Endothelial cell of umbilical vein (primary cell): ENCODE measurements at regions not wholly inside any gene's neighbourhood (a gene's known extent, or its start where the extent isn't known, plus 50 kb on each side); places are given as distances from the start of the nearest gene placed in this dataset.

ENCODE experiments used
- BruUV-seq: library from RNA; stranded (reverse); fragments of 400-500 nt; replicated peaks from 2 replicates; lab custom pipeline; 2021; lab: Mats Ljungman, UMichigan
- CTCF ChIA-PET: fragments of 300-600, 350-600 bp; sonication (Branson Sonifier 250); formaldehyde crosslinking; loops from one replicate; lab custom pipeline; 2021; ENCODE audit warnings: antibody characterized with exemption, inconsistent platforms; lab: Charles Lee
- POLR2A ChIA-PET: fragments of 300-600, 350-600 bp; sonication (Branson Sonifier 250); formaldehyde crosslinking; loops from one replicate; lab custom pipeline; 2021; ENCODE audit warnings: antibody characterized with exemption, inconsistent platforms; lab: Charles Lee
- DNase-seq: peaks from one replicate; pipeline ENCODE4 v3.0.0-alpha.2; 2011; ENCODE audit warnings: low read depth, low spot score
- FAIRE-seq: peaks from 2 replicates; lab custom pipeline; 2011; peaks lifted over from hg19 to GRCh38; lab: Jason Lieb, UNC
- H2AFZ ChIP-seq: 2 replicates; pipeline ENCODE4 v1.6.0; 2012; ENCODE audit warnings: low read depth, low read length, control low read depth, inconsistent platforms
- H3K27ac ChIP-seq: 2 replicates; pipeline ENCODE4 v1.5.1; 2011; ENCODE audit warnings: low read depth, mild to moderate bottlenecking, control low read depth, low read length, moderate library complexity; ENCODE audit not compliant: insufficient read depth
- H3K27me3 ChIP-seq, 2 experiments: 2 replicates each; pipeline versions ENCODE4 v1.6.0 to v1.6.1; 2011; ENCODE audit warnings: low read length in 2 of 2, mixed read lengths in 1 of 2; ENCODE audit not compliant: control insufficient read depth in 2 of 2, insufficient read depth in 2 of 2
- H3K36me3 ChIP-seq, 2 experiments: 2 replicates in 1 of 2; 3 replicates in 1 of 2; pipeline ENCODE4 v1.5.1; 2011; ENCODE audit warnings: low read length in 2 of 2, mild to moderate bottlenecking in 1 of 2, moderate library complexity in 1 of 2; ENCODE audit not compliant: control insufficient read depth in 2 of 2, insufficient read depth in 2 of 2; ENCODE audit errors: extremely low read depth in 1 of 2
- H3K4me1 ChIP-seq: 3 replicates; pipeline ENCODE4 v1.5.1; 2011; ENCODE audit warnings: mild to moderate bottlenecking, low read length; ENCODE audit not compliant: control insufficient read depth, insufficient read depth; ENCODE audit errors: extremely low read depth
- H3K4me2 ChIP-seq: 2 replicates; pipeline ENCODE4 v1.6.1; 2011; ENCODE audit warnings: low read length, control low read depth, mixed read lengths; ENCODE audit not compliant: insufficient read depth
- H3K4me3 ChIP-seq, 3 experiments: fragments of 200-600 bp in 1 of 3; sonication (generic), shearing (Covaris generic) in 1 of 3; replicated peaks in 1 of 3; 2 replicates each; pipeline ENCODE4 v1.5.1; 2011 to 2016; ENCODE audit warnings: control low read depth in 3 of 3, low read length in 3 of 3, mild to moderate bottlenecking in 2 of 3, inconsistent platforms in 1 of 3, low read depth in 1 of 3, moderate library complexity in 1 of 3; ENCODE audit not compliant: insufficient read depth in 1 of 3
- H3K79me2 ChIP-seq: 2 replicates; pipeline ENCODE4 v1.6.0; 2012; ENCODE audit warnings: low read length, inconsistent platforms; ENCODE audit not compliant: control insufficient read depth, insufficient read depth
- H3K9ac ChIP-seq: replicated peaks from 2 replicates; pipeline ENCODE3; 2011; ENCODE audit warnings: low read length, control low read depth; ENCODE audit not compliant: insufficient read depth; ENCODE audit errors: extremely low read depth
- H3K9me1 ChIP-seq: replicated peaks from 3 replicates; pipeline ENCODE4 v1.6.0; 2011; ENCODE audit warnings: mild to moderate bottlenecking, low read length; ENCODE audit not compliant: control insufficient read depth, insufficient read depth; ENCODE audit errors: extremely low read depth
- H3K9me3 ChIP-seq: replicated peaks from 2 replicates; pipeline ENCODE4 v1.5.1; 2012; ENCODE audit warnings: low read length, inconsistent platforms; ENCODE audit not compliant: control insufficient read depth, insufficient read depth
- H4K20me1 ChIP-seq: replicated peaks from 2 replicates; pipeline ENCODE3; 2011; ENCODE audit warnings: mild to moderate bottlenecking, low read length; ENCODE audit not compliant: control insufficient read depth, insufficient read depth; ENCODE audit errors: extremely low read depth
- CTCF ChIP-seq, 2 donors: IDR thresholded peaks; 1 replicate in 1 of 2; 2 replicates in 1 of 2; pipeline ENCODE4 v1.5.1; 2011; ENCODE audit warnings: low read length in 2 of 2, mild to moderate bottlenecking in 2 of 2, moderate library complexity in 2 of 2, control low read depth in 1 of 2, inconsistent platforms in 1 of 2, low read depth in 1 of 2; ENCODE audit not compliant: insufficient read depth in 1 of 2; ENCODE audit errors: extremely low read depth in 1 of 2
- FOS ChIP-seq: IDR thresholded peaks from 2 replicates; pipeline ENCODE4 v1.6.1; 2011; ENCODE audit warnings: mild to moderate bottlenecking, low read length, moderate library complexity, borderline replicate concordance; ENCODE audit not compliant: insufficient read depth
- GATA2 ChIP-seq: IDR thresholded peaks from 2 replicates; pipeline ENCODE4 v1.7.0; 2011; ENCODE audit warnings: low read depth, mild to moderate bottlenecking, moderate library complexity, mixed read lengths, low read length; ENCODE audit not compliant: insufficient read length, insufficient read depth
- JUN ChIP-seq: IDR thresholded peaks from 2 replicates; pipeline ENCODE4 v1.6.1; 2011; ENCODE audit warnings: borderline replicate concordance, low read depth; ENCODE audit not compliant: insufficient read length, insufficient read depth
- MAX ChIP-seq: IDR thresholded peaks from 2 replicates; pipeline ENCODE4 v1.6.1; 2011; ENCODE audit not compliant: insufficient read depth, insufficient read length
- POLR2AphosphoS5 ChIP-seq: IDR thresholded peaks from 2 replicates; pipeline ENCODE4 v1.6.1; 2012; ENCODE audit warnings: low read depth, mild to moderate bottlenecking, control low read depth, low read length, moderate library complexity; ENCODE audit not compliant: insufficient read depth
- dilution Hi-C: fragments of 300-500 bp; cut with MboI; formaldehyde crosslinking; loops from one replicate; pipeline ENCODE4 v1.15.0; 2019; ENCODE audit warnings: low sequenced_read_pairs; ENCODE audit not compliant: extremely low pct_ligation_motif_present
- intact Hi-C: fragments of 100-400 bp; cut with micrococcal nuclease; formaldehyde crosslinking; loops from one replicate; pipeline ENCODE4 v1.10.0; 2022

- no TSS peak for BruUV-seq
- Histone ChIP-seq H3K27me3 (no peaks in the 10 kb centered on the region), H3K4me2 (no peak overlapping the region), H2AFZ (no peak overlapping the region), H4K20me1 (no peaks in the 10 kb centered on the region), H3K4me1 (no peaks in the 10 kb centered on the region), H3K79me2 (no peaks in the 10 kb centered on the region), H3K9ac (no peak overlapping the region), H3K4me3 (no peak overlapping the region), H3K9me1 (no peaks in the 10 kb centered on the region), H3K9me3 (no peaks in the 10 kb centered on the region), H3K27ac (no peak overlapping the region), H3K36me3 (no peaks in the 10 kb centered on the region)
- FAIRE-seq (no peak), DNase-seq (no peak)
- ChIA-PET CTCF (no interaction called here), POLR2A (no interaction called here)
- no peak for TF ChIP-seq FOS
- no peak for TF ChIP-seq MAX
- no peak for TF ChIP-seq POLR2AphosphoS5
- no peak for TF ChIP-seq JUN
- no peak for TF ChIP-seq CTCF (IDR thresholded peaks at IDR 0.05; ENCODE audit: extremely low read depth in 1 of 2, insufficient read depth in 1 of 2, low read depth in 1 of 2, low read length in 2 of 2)
- no peak for TF ChIP-seq GATA2
- intact Hi-C loops (no loop called here), dilution Hi-C loops (no loop called here)
These were observed 156.2 kb downstream of the NUP210 start for GRCh38 chr3:13263770-13264467.
